Right lobe of liver (tissue), 6 donors: ENCODE measurements at regions not wholly inside any gene's neighbourhood (a gene's known extent, or its start where the extent isn't known, plus 50 kb on each side); places are given as distances from the start of the nearest gene placed in this dataset.

ENCODE experiments used
- ATAC-seq, 4 donors: fragments of 200-7000 bp; cut with Tn5 transposase; one replicate each; pipeline ENCODE4 v1.9.1; 2020; ENCODE audit warnings: mild to moderate bottlenecking in 4 of 4, moderate library complexity in 4 of 4
- DNase-seq, 3 donors: peaks; one replicate each; pipeline ENCODE4 v3.0.0-alpha.2; 2020
- H3K27ac ChIP-seq, 3 donors: fragments of 200-600 bp; one replicate each; pipeline ENCODE4 v1.8.0; 2022
- H3K27me3 ChIP-seq, 2 donors: fragments of 200-600 bp; one replicate each; pipeline ENCODE4 v1.8.0; 2022
- H3K36me3 ChIP-seq, 4 donors: fragments of 200-600 bp; sonication (generic) in 1 of 4; one replicate each; pipeline versions ENCODE4 v1.5.1 to v1.8.0; 2017 to 2022; ENCODE audit warnings: control low read depth in 1 of 4
- H3K4me1 ChIP-seq, 4 donors: fragments of 200-600 bp; sonication (generic) in 1 of 4; one replicate each; pipeline versions ENCODE4 v1.5.1 to v1.8.0; 2017 to 2022; ENCODE audit warnings: control low read depth in 1 of 4
- H3K4me3 ChIP-seq, 3 donors: fragments of 200-600 bp; one replicate each; pipeline ENCODE4 v1.8.0; 2022
- H3K9me3 ChIP-seq, 4 donors: fragments of 200-600 bp; sonication (generic) in 1 of 4; one replicate each; pipeline versions ENCODE4 v1.5.1 to v1.8.0; 2017 to 2022; ENCODE audit warnings: control low read depth in 1 of 4
- CTCF ChIP-seq, 4 donors: fragments of 200-600 bp in 3 of 4; fragments of 450-650 bp in 1 of 4; IDR thresholded peaks; one replicate each; pipeline versions ENCODE4 v1.5.1 to v1.8.0; 2016 to 2022; ENCODE audit warnings: antibody characterized with exemption in 4 of 4, mild to moderate bottlenecking in 2 of 4
- POLR2A ChIP-seq: fragments of 450-650 bp; IDR thresholded peaks from one replicate; pipeline ENCODE4 v1.6.1; 2017; ENCODE audit warnings: antibody characterized with exemption, mild to moderate bottlenecking
- WGBS: methylation state at CpG from one replicate; pipeline ENCODE4 v1.1.6; 2018; ENCODE audit warnings: low coverage, low lambda C conversion rate; ENCODE audit not compliant: insufficient coverage; ENCODE audit errors: missing lambda C conversion rate; 5-methylcytosine and 5-hydroxymethylcytosine counted together
- intact Hi-C, 2 donors: fragments of 100-400 bp; cut with DNase I; formaldehyde crosslinking; loops; one replicate each; pipeline versions ENCODE4 v1.11.2 to v1.14.1; 2022
- donor health status: DM: no; HTN: yes; CAD: no.
- donor health status: DM: no; HTN: no; CAD: no.
- donor health status: DM: no; HTN: no; CAD: no.
- donor health status: DM: no; HTN: yes; CAD: no.
- donor health status: DM: no; HTN: yes; CAD: no.

GRCh38 chr2:16747689-16748088 is 82.1 kb upstream of the CYRIA start:
- TF ChIP-seq POLR2A (no peak), CTCF (IDR thresholded peaks at IDR 0.05) (no peak)
- intact Hi-C loops: no loop called here
- Histone ChIP-seq H3K9me3 (no peaks in the 10 kb centered on the region), H3K4me1 (no peaks in the 10 kb centered on the region), H3K27me3 (no peaks in the 10 kb centered on the region), H3K27ac (no peak overlapping the region), H3K4me3 (no peak overlapping the region), H3K36me3 (no peaks in the 10 kb centered on the region)
- DNase-seq (no peak), ATAC-seq (no peak)
- 69% methylated on average over 2 of the region's 2 CpGs for WGBS

DNA sequence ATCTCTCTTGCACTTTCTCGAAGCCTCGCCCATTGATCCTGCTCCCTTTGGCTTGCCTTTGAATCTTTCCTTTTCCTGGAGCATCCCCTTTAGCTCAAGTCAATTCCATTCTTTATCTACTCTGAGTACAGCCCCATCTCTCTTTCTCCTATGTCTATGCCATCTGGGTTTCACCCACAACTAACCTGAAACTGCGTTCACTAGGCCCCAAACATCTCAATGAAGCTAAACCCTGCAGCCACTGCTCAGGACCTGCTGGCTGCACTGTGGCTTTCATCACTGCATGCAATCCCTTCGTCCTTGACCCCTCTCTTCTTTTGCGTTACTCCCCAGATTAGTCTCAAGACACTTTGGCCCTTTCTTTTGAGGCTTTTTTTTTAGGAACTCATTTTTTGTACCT is 81.6 kb upstream of the CYRIA start:
- TF ChIP-seq POLR2A (no peak), CTCF (IDR thresholded peaks at IDR 0.05) (no peak)
- Histone ChIP-seq H3K4me3 (no peak overlapping the region), H3K9me3 (no peaks in the 10 kb centered on the region), H3K27me3 (no peaks in the 10 kb centered on the region), H3K27ac (no peak overlapping the region), H3K36me3 (no peaks in the 10 kb centered on the region), H3K4me1 (no peaks in the 10 kb centered on the region)
- intact Hi-C loops: no loop called here
- DNase-seq (no peak), ATAC-seq (no peak)
- WGBS: 86% methylated on average over 5 of the region's 5 CpGs

GRCh38 chr2:16746833-16747232 is 81.2 kb upstream of the CYRIA start:
- H3K27me3 ChIP-seq: no peaks in the 10 kb centered on the region
- intact Hi-C loops: no loop called here
- no peak for ATAC-seq
- no peak overlapping the region for H3K4me3 ChIP-seq
- no peak for DNase-seq
- 58% methylated on average over 3 of the region's 3 CpGs for WGBS
- H3K27ac ChIP-seq: no peak overlapping the region
- no peaks in the 10 kb centered on the region for H3K4me1 ChIP-seq
- TF ChIP-seq POLR2A: no peak
- TF ChIP-seq CTCF (IDR thresholded peaks at IDR 0.05): no peak
- H3K9me3 ChIP-seq: no peaks in the 10 kb centered on the region
- no peaks in the 10 kb centered on the region for H3K36me3 ChIP-seq

GRCh38 chr2:16746329-16746728 is 80.7 kb upstream of the CYRIA start:
- ATAC-seq (no peak), DNase-seq (no peak)
- TF ChIP-seq POLR2A (no peak), CTCF (IDR thresholded peaks at IDR 0.05) (no peak)
- H3K4me1 ChIP-seq: no peaks in the 10 kb centered on the region
- no peaks in the 10 kb centered on the region for H3K27me3 ChIP-seq
- no peak overlapping the region for H3K27ac ChIP-seq
- H3K36me3 ChIP-seq: no peaks in the 10 kb centered on the region
- no peaks in the 10 kb centered on the region for H3K9me3 ChIP-seq
- WGBS: 39% methylated on average over 3 of the region's 4 CpGs
- no peak overlapping the region for H3K4me3 ChIP-seq
- intact Hi-C loops: no loop called here

DNA sequence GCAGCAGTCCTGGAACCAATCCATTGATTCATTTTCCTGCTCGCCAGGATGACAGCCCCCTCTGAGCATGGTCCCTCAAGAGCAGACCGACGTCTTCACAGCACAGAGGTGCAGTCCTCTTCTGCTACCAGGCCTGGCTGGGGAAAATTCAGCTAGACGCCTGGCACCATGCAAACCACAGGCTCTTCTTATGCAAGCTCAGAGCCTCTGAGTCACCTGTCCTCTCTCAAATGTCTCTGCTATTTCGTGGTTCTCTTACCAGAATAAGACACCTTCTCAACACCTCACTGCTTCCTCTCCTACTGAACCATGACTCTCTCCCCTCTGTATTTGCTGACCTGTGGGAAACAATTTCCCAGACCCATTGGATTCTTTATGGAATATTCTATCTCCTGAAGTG is 79.8 kb upstream of the CYRIA start:
- intact Hi-C loops: no loop called here
- Histone ChIP-seq H3K27me3 (no peaks in the 10 kb centered on the region), H3K27ac (no peak overlapping the region), H3K36me3 (no peaks in the 10 kb centered on the region), H3K9me3 (no peaks in the 10 kb centered on the region), H3K4me1 (peaks cover 0 to 4% (median 0%) of the 10 kb centered on the region in 4 donors), H3K4me3 (no peak overlapping the region)
- DNase-seq (no peak), ATAC-seq (no peak)
- 61% methylated on average over 5 of the region's 5 CpGs for WGBS
- TF ChIP-seq POLR2A: no peak
- TF ChIP-seq CTCF (IDR thresholded peaks at IDR 0.05): no peak
